ENCODE measurements at regions not wholly inside any gene's neighbourhood (a gene's known extent, or its start where the extent isn't known, plus 50 kb on each side); places are given as distances from the start of the nearest gene placed in this dataset.

DNA sequence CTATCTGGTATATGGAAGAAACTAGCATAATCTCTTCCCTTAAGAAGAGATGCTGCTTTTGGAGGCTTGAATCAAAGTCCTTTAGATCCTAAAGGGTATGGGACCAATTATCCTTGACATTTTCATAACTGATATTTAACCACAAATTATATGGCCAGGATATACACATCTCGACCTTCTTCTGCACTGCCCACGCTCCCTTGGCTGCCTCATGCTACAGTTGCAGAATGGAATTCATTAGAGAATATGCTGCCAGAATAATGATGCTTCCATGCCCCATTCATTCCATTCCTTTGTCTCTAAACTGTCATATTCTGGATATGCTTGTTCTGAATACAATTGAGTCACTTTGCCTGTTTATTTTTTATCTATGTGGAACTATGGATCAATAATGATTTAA is 157.1 kb upstream of the PACRGL start:
- peak; percentile 66 for ATAC-seq

GRCh38 chr4:20544645-20545044 is 155.6 kb upstream of the PACRGL start:
- no peak for TF ChIP-seq TOX (CRISPR knock-in tag; IDR thresholded peaks at IDR 0.05; ENCODE audit: borderline replicate concordance)
- TF ChIP-seq, protein P1, sequence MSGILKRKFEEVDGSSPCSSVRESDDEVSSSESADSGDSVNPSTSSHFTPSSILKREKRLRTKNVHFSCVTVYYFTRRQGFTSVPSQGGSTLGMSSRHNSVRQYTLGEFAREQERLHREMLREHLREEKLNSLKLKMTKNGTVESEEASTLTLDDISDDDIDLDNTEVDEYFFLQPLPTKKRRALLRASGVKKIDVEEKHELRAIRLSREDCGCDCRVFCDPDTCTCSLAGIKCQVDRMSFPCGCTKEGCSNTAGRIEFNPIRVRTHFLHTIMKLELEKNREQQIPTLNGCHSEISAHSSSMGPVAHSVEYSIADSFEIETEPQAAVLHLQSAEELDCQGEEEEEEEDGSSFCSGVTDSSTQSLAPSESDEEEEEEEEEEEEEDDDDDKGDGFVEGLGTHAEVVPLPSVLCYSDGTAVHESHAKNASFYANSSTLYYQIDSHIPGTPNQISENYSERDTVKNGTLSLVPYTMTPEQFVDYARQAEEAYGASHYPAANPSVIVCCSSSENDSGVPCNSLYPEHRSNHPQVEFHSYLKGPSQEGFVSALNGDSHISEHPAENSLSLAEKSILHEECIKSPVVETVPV (CRISPR knock-in tag; IDR thresholded peaks at IDR 0.05), result no peak
- no peak for TF ChIP-seq PPARA (CRISPR knock-in tag; IDR thresholded peaks at IDR 0.05; ENCODE audit: borderline replicate concordance)
- TF ChIP-seq ZC3H10 (CRISPR knock-in tag; IDR thresholded peaks at IDR 0.05), result no peak
- no peak for TF ChIP-seq ZNF8 (CRISPR knock-in tag; IDR thresholded peaks at IDR 0.05)
- TF ChIP-seq ZNF70 (CRISPR knock-in tag; IDR thresholded peaks at IDR 0.05), result no peak
- ATAC-seq, result peak; percentile 78

More for the DNA sequence above, 157.1 kb upstream of the PACRGL start:
- TF ChIP-seq BACH2 (CRISPR knock-in tag; IDR thresholded peaks at IDR 0.05; ENCODE audit: borderline replicate concordance), result no peak
- TF ChIP-seq PPARA (CRISPR knock-in tag; IDR thresholded peaks at IDR 0.05; ENCODE audit: borderline replicate concordance), result no peak
- no peak for TF ChIP-seq ZNF8 (CRISPR knock-in tag; IDR thresholded peaks at IDR 0.05)
- TF ChIP-seq RARB (CRISPR knock-in tag; IDR thresholded peaks at IDR 0.05), result no peak
- TF ChIP-seq CREB5 (CRISPR knock-in tag; IDR thresholded peaks at IDR 0.05; ENCODE audit: low read depth), result no peak
- TF ChIP-seq TCF4 (CRISPR knock-in tag; IDR thresholded peaks at IDR 0.05; ENCODE audit: borderline replicate concordance), result no peak
- TF ChIP-seq TOX (CRISPR knock-in tag; IDR thresholded peaks at IDR 0.05; ENCODE audit: borderline replicate concordance), result no peak
- TF ChIP-seq, protein P2, sequence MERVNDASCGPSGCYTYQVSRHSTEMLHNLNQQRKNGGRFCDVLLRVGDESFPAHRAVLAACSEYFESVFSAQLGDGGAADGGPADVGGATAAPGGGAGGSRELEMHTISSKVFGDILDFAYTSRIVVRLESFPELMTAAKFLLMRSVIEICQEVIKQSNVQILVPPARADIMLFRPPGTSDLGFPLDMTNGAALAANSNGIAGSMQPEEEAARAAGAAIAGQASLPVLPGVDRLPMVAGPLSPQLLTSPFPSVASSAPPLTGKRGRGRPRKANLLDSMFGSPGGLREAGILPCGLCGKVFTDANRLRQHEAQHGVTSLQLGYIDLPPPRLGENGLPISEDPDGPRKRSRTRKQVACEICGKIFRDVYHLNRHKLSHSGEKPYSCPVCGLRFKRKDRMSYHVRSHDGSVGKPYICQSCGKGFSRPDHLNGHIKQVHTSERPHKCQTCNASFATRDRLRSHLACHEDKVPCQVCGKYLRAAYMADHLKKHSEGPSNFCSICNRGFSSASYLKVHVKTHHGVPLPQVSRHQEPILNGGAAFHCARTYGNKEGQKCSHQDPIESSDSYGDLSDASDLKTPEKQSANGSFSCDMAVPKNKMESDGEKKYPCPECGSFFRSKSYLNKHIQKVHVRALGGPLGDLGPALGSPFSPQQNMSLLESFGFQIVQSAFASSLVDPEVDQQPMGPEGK (CRISPR knock-in tag; IDR thresholded peaks at IDR 0.05; ENCODE audit: borderline replicate concordance), result no peak
- TF ChIP-seq ESRRG (CRISPR knock-in tag; IDR thresholded peaks at IDR 0.05), result no peak
- TF ChIP-seq, protein P1 (CRISPR knock-in tag; IDR thresholded peaks at IDR 0.05), result no peak
- no peak for TF ChIP-seq ZNF70 (CRISPR knock-in tag; IDR thresholded peaks at IDR 0.05)
- TF ChIP-seq GLIS3 (CRISPR knock-in tag; IDR thresholded peaks at IDR 0.05), result no peak
- no peak for TF ChIP-seq ARNTL (CRISPR knock-in tag; IDR thresholded peaks at IDR 0.05; ENCODE audit: borderline replicate concordance, low read depth)
- TF ChIP-seq, protein P3, sequence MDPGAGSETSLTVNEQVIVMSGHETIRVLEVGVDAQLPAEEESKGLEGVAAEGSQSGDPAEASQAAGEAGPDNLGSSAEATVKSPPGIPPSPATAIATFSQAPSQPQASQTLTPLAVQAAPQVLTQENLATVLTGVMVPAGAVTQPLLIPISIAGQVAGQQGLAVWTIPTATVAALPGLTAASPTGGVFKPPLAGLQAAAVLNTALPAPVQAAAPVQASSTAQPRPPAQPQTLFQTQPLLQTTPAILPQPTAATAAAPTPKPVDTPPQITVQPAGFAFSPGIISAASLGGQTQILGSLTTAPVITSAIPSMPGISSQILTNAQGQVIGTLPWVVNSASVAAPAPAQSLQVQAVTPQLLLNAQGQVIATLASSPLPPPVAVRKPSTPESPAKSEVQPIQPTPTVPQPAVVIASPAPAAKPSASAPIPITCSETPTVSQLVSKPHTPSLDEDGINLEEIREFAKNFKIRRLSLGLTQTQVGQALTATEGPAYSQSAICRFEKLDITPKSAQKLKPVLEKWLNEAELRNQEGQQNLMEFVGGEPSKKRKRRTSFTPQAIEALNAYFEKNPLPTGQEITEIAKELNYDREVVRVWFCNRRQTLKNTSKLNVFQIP (CRISPR knock-in tag; IDR thresholded peaks at IDR 0.05; ENCODE audit: borderline replicate concordance, low read depth), result no peak
- no peak for TF ChIP-seq ISL1 (CRISPR knock-in tag; IDR thresholded peaks at IDR 0.05)
- TF ChIP-seq SNAI2 (CRISPR knock-in tag; IDR thresholded peaks at IDR 0.05), result no peak
- TF ChIP-seq ZFP30 (CRISPR knock-in tag; IDR thresholded peaks at IDR 0.05), result no peak
- TF ChIP-seq ZNF565 (CRISPR knock-in tag; conservative IDR thresholded peaks at IDR 0.05; ENCODE audit: low read depth), result no peak
- no peak for TF ChIP-seq TSHZ2 (CRISPR knock-in tag; IDR thresholded peaks at IDR 0.05)
